TTC549 (cell line): ENCODE measurements at regions not wholly inside any gene's neighbourhood (a gene's known extent, or its start where the extent isn't known, plus 50 kb on each side); places are given as distances from the start of the nearest gene placed in this dataset.

Source experiments
- FAIRE-seq: peaks from 2 replicates; lab custom pipeline; 2012; peaks lifted over from hg19 to GRCh38; lab: Jason Lieb, UNC

GRCh38 chr2:128732976-128733431 is 414.3 kb upstream of the HS6ST1 start:
- no peak for FAIRE-seq

- FAIRE-seq = no peak
Observed at GRCh38 chr2:128733450-128733849, 414.8 kb upstream of the HS6ST1 start.

GRCh38 chr2:128734521-128735295 is 416.0 kb upstream of the HS6ST1 start:
- FAIRE-seq = no peak

- FAIRE-seq = no peak
Observed at GRCh38 chr2:128735296-128735960, 416.8 kb upstream of the HS6ST1 start.

- no peak for FAIRE-seq
Observed at GRCh38 chr2:128736046-128736688, 417.5 kb upstream of the HS6ST1 start.

- FAIRE-seq = no peak
Observed at GRCh38 chr2:128736689-128737545, 418.2 kb upstream of the HS6ST1 start.

GRCh38 chr2:128737546-128737826 is 418.8 kb upstream of the HS6ST1 start:
- FAIRE-seq = no peak

GRCh38 chr2:128738446-128739110 is 419.9 kb upstream of the HS6ST1 start:
- FAIRE-seq = no peak

- FAIRE-seq = no peak
Observed at GRCh38 chr2:128742467-128742866, 423.8 kb upstream of the HS6ST1 start.

- FAIRE-seq = no peak
Observed at GRCh38 chr2:128745946-128746345, 427.3 kb upstream of the HS6ST1 start.

GRCh38 chr2:128746356-128746755 is 427.7 kb upstream of the HS6ST1 start:
- no peak for FAIRE-seq

GRCh38 chr2:128748336-128748735 is 429.7 kb upstream of the HS6ST1 start:
- FAIRE-seq = no peak

- no peak for FAIRE-seq
Observed at GRCh38 chr2:128748835-128749605, 430.4 kb upstream of the HS6ST1 start.

- FAIRE-seq = no peak
Observed at GRCh38 chr2:128750328-128751165, 431.9 kb upstream of the HS6ST1 start.

GRCh38 chr2:128751746-128752145 is 433.1 kb upstream of the HS6ST1 start:
- no peak for FAIRE-seq

GRCh38 chr2:128752691-128753263 is 434.1 kb upstream of the HS6ST1 start:
- FAIRE-seq = no peak

GRCh38 chr2:128753321-128753720 is 434.7 kb upstream of the HS6ST1 start:
- no peak for FAIRE-seq

GRCh38 chr2:128753800-128754199 is 435.1 kb upstream of the HS6ST1 start:
- no peak for FAIRE-seq

GRCh38 chr2:128754246-128754724 is 435.6 kb upstream of the HS6ST1 start:
- FAIRE-seq = no peak
